ENCODE measurements at regions not wholly inside any gene's neighbourhood (a gene's known extent, or its start where the extent isn't known, plus 50 kb on each side); places are given as distances from the start of the nearest gene placed in this dataset.

GRCh38 chr1:233496993-233497392 lies 116.9 kb upstream of the KCNK1 start:
- DNase-seq = no peak
- 69 to 87% methylated on average over 2 of the region's 2 CpGs for WGBS, 2 donors
- H3K9me3 ChIP-seq (ENCODE audit: control insufficient read depth in 4 of 4, insufficient read depth in 3 of 4, low read length in 3 of 4) = no peaks in the 10 kb centered on the region
- ATAC-seq (ENCODE audit: insufficient read depth, low FRiP score) = no peak
- TF ChIP-seq CTCF (IDR thresholded peaks at IDR 0.05; ENCODE audit: control extremely low read depth, extremely low read depth) = no peak
- H3K4me3 ChIP-seq = no peak overlapping the region
- no peak overlapping the region for H3K27ac ChIP-seq (ENCODE audit: low read depth in 1 of 2, low read length in 1 of 2)
- no peak overlapping the region for H3K9ac ChIP-seq (ENCODE audit: insufficient read depth in 1 of 2, low read length in 2 of 2)
- H3K4me1 ChIP-seq (ENCODE audit: control insufficient read depth in 5 of 5, insufficient read depth in 5 of 5, low read length in 5 of 5) = no peaks in the 10 kb centered on the region
- H3K27me3 ChIP-seq (ENCODE audit: control insufficient read depth in 3 of 3, insufficient read depth in 3 of 3, low read length in 2 of 3) = no peaks in the 10 kb centered on the region
- H3K36me3 ChIP-seq (ENCODE audit: control insufficient read depth in 4 of 4, insufficient read depth in 4 of 4, low read length in 4 of 4) = no peaks in the 10 kb centered on the region

GRCh38 chr1:233497679-233498078 lies 116.2 kb upstream of the KCNK1 start:
- 68 to 75% methylated on average over 3 of the region's 3 CpGs for WGBS, 2 donors
- H3K9me3 ChIP-seq (ENCODE audit: control insufficient read depth in 4 of 4, insufficient read depth in 3 of 4, low read length in 3 of 4) = no peaks in the 10 kb centered on the region

GRCh38 chr1:233500106-233500505 lies 113.8 kb upstream of the KCNK1 start:
- no peaks in the 10 kb centered on the region for H3K27me3 ChIP-seq (ENCODE audit: control insufficient read depth in 3 of 3, insufficient read depth in 3 of 3, low read length in 2 of 3)
- DNase-seq (no peak), ATAC-seq (ENCODE audit: insufficient read depth, low FRiP score) (no peak)

More at GRCh38 chr1:233497679-233498078, 116.2 kb upstream of the KCNK1 start:
- H3K4me3 ChIP-seq = no peak overlapping the region
- no peak for ATAC-seq (ENCODE audit: insufficient read depth, low FRiP score)
- H3K27ac ChIP-seq (ENCODE audit: low read depth in 1 of 2, low read length in 1 of 2) = no peak overlapping the region
- H3K4me1 ChIP-seq (ENCODE audit: control insufficient read depth in 5 of 5, insufficient read depth in 5 of 5, low read length in 5 of 5) = no peaks in the 10 kb centered on the region
- H3K36me3 ChIP-seq (ENCODE audit: control insufficient read depth in 4 of 4, insufficient read depth in 4 of 4, low read length in 4 of 4) = no peaks in the 10 kb centered on the region
- no peak for TF ChIP-seq CTCF (IDR thresholded peaks at IDR 0.05; ENCODE audit: control extremely low read depth, extremely low read depth)
- no peak overlapping the region for H3K9ac ChIP-seq (ENCODE audit: insufficient read depth in 1 of 2, low read length in 2 of 2)
- H3K27me3 ChIP-seq (ENCODE audit: control insufficient read depth in 3 of 3, insufficient read depth in 3 of 3, low read length in 2 of 3) = no peaks in the 10 kb centered on the region
- no peak for DNase-seq

More at GRCh38 chr1:233500106-233500505, 113.8 kb upstream of the KCNK1 start:
- H3K36me3 ChIP-seq (ENCODE audit: control insufficient read depth in 4 of 4, insufficient read depth in 4 of 4, low read length in 4 of 4) = no peaks in the 10 kb centered on the region
- H3K4me1 ChIP-seq (ENCODE audit: control insufficient read depth in 5 of 5, insufficient read depth in 5 of 5, low read length in 5 of 5) = no peaks in the 10 kb centered on the region
- TF ChIP-seq CTCF (IDR thresholded peaks at IDR 0.05; ENCODE audit: control extremely low read depth, extremely low read depth) = no peak
- no peak overlapping the region for H3K9ac ChIP-seq (ENCODE audit: insufficient read depth in 1 of 2, low read length in 2 of 2)
- no peak overlapping the region for H3K4me3 ChIP-seq
- no peaks in the 10 kb centered on the region for H3K9me3 ChIP-seq (ENCODE audit: control insufficient read depth in 4 of 4, insufficient read depth in 3 of 4, low read length in 3 of 4)
- H3K27ac ChIP-seq (ENCODE audit: low read depth in 1 of 2, low read length in 1 of 2) = no peak overlapping the region
- 69 to 86% methylated on average over 3 of the region's 3 CpGs for WGBS, 2 donors

Data from lung (tissue), 11 donors.